CD14-positive monocyte (primary cell): ENCODE measurements at regions not wholly inside any gene's neighbourhood (a gene's known extent, or its start where the extent isn't known, plus 50 kb on each side); places are given as distances from the start of the nearest gene placed in this dataset.

Experiments used
- DNase-seq, 3 donors: peaks; one replicate each; pipeline ENCODE4 v3.0.0-alpha.2; 2011 to 2022
- H2AFZ ChIP-seq: 2 replicates; pipeline ENCODE4 v1.6.0; 2012; ENCODE audit warnings: mild to moderate bottlenecking, low read depth, low read length, inconsistent platforms; ENCODE audit not compliant: insufficient read depth, poor library complexity, severe bottlenecking
- H3K27ac ChIP-seq, 2 donors: 1 replicate in 1 of 2; 2 replicates in 1 of 2; pipeline ENCODE4 v1.5.1; 2012 to 2013; ENCODE audit warnings: low read length in 2 of 2, control low read depth in 1 of 2, inconsistent platforms in 1 of 2, low read depth in 1 of 2, mild to moderate bottlenecking in 1 of 2
- H3K27me3 ChIP-seq, 2 donors: one replicate each; pipeline versions ENCODE4 v1.6.0 to v1.6.1; 2011 to 2013; ENCODE audit warnings: low read length in 2 of 2; ENCODE audit not compliant: control insufficient read depth in 2 of 2, insufficient read depth in 2 of 2
- H3K36me3 ChIP-seq, 2 donors: replicated peaks in 1 of 2; 1 replicate in 1 of 2; 2 replicates in 1 of 2; pipeline versions ENCODE4 v1.5.1 to v1.6.1; 2012 to 2013; ENCODE audit warnings: low read length in 2 of 2, control low read depth in 1 of 2, inconsistent platforms in 1 of 2, mild to moderate bottlenecking in 1 of 2; ENCODE audit not compliant: insufficient read depth in 2 of 2, control insufficient read depth in 1 of 2
- H3K4me1 ChIP-seq, 2 donors: 1 replicate in 1 of 2; 2 replicates in 1 of 2; pipeline versions ENCODE4 v1.5.1 to v1.6.1; 2012 to 2013; ENCODE audit warnings: low read length in 2 of 2, control low read depth in 1 of 2, inconsistent platforms in 1 of 2, mild to moderate bottlenecking in 1 of 2, moderate library complexity in 1 of 2; ENCODE audit not compliant: insufficient read depth in 2 of 2, control insufficient read depth in 1 of 2
- H3K4me2 ChIP-seq: replicated peaks from 2 replicates; pipeline ENCODE3; 2012; ENCODE audit warnings: low read length, moderate library complexity, mild to moderate bottlenecking; ENCODE audit not compliant: poor library complexity, severe bottlenecking; ENCODE audit errors: extremely low read depth
- H3K4me3 ChIP-seq, 3 experiments: fragments of 200-600 bp in 1 of 3; sonication (generic) in 1 of 3; replicated peaks in 1 of 3; 1 replicate in 2 of 3; 2 replicates in 1 of 3; pipeline ENCODE4 v1.5.1; 2011 to 2013; ENCODE audit warnings: low read length in 3 of 3, mild to moderate bottlenecking in 3 of 3, control low read depth in 2 of 3, low read depth in 2 of 3, inconsistent platforms in 1 of 3, moderate library complexity in 1 of 3
- H3K79me2 ChIP-seq: 2 replicates; pipeline ENCODE4 v1.6.0; 2012; ENCODE audit warnings: mild to moderate bottlenecking, control low read depth, inconsistent platforms, low read length, moderate library complexity; ENCODE audit not compliant: insufficient read depth
- H3K9ac ChIP-seq: 2 replicates; pipeline ENCODE4 v1.6.0; 2017; ENCODE audit warnings: low read length, mild to moderate bottlenecking; ENCODE audit not compliant: insufficient read depth, poor library complexity, severe bottlenecking
- H3K9me3 ChIP-seq, 2 donors: replicated peaks in 1 of 2; 1 replicate in 1 of 2; 2 replicates in 1 of 2; pipeline versions ENCODE4 v1.5.1 to v1.6.1; 2012 to 2013; ENCODE audit warnings: low read length in 2 of 2, control low read depth in 1 of 2; ENCODE audit not compliant: control insufficient read depth in 1 of 2, insufficient read depth in 1 of 2
- H4K20me1 ChIP-seq: 2 replicates; pipeline ENCODE4 v1.6.0; 2012; ENCODE audit warnings: mild to moderate bottlenecking, low read length, control low read depth, moderate library complexity; ENCODE audit not compliant: insufficient read depth
- H3K27ac Mint-ChIP-seq, 7 donors: one replicate each; pipeline ENCODE4 v1.8.0; 2020; ENCODE audit warnings: mild to moderate bottlenecking in 7 of 7, mixed read lengths in 7 of 7, moderate library complexity in 6 of 7, inconsistent platforms in 2 of 7
- H3K27me3 Mint-ChIP-seq, 3 donors: one replicate each; pipeline ENCODE4 v1.8.0; 2021 to 2022; ENCODE audit warnings: low read depth in 3 of 3, mild to moderate bottlenecking in 3 of 3, mixed read lengths in 3 of 3, moderate library complexity in 3 of 3, inconsistent platforms in 1 of 3
- H3K36me3 Mint-ChIP-seq, 2 donors: one replicate each; pipeline ENCODE4 v1.8.0; 2020; ENCODE audit warnings: mixed read lengths in 2 of 2, inconsistent platforms in 1 of 2, mild to moderate bottlenecking in 1 of 2
- H3K4me1 Mint-ChIP-seq: one replicate; pipeline ENCODE4 v1.8.0; 2020; ENCODE audit warnings: mild to moderate bottlenecking, mixed read lengths
- H3K4me3 Mint-ChIP-seq, 2 donors: one replicate each; pipeline ENCODE4 v1.8.0; 2020; ENCODE audit warnings: mild to moderate bottlenecking in 2 of 2, mixed read lengths in 2 of 2, moderate library complexity in 1 of 2
- H3K9me3 Mint-ChIP-seq, 7 donors: one replicate each; pipeline ENCODE4 v1.8.0; 2020 to 2022; ENCODE audit warnings: mixed read lengths in 7 of 7, mild to moderate bottlenecking in 6 of 7, moderate library complexity in 6 of 7, inconsistent platforms in 2 of 7
- WGBS: methylation state at CpG from one replicate; pipeline ENCODE4 v1.1.5; 2013; ENCODE audit warnings: missing lambda C conversion rate; ENCODE audit not compliant: insufficient coverage; 5-methylcytosine and 5-hydroxymethylcytosine counted together
- intact Hi-C, 2 donors: fragments of 100-400 bp; cut with micrococcal nuclease; formaldehyde crosslinking; loops; one replicate each; pipeline versions ENCODE4 v1.15.0 to v1.15.1; 2023
- TF ChIP-seq, protein P1 (sequence below): fragments of 200-600 bp; IDR thresholded peaks from one replicate; pipeline ENCODE4 v1.8.0; 2022; ENCODE audit warnings: antibody characterized with exemption, mild to moderate bottlenecking

DNA sequence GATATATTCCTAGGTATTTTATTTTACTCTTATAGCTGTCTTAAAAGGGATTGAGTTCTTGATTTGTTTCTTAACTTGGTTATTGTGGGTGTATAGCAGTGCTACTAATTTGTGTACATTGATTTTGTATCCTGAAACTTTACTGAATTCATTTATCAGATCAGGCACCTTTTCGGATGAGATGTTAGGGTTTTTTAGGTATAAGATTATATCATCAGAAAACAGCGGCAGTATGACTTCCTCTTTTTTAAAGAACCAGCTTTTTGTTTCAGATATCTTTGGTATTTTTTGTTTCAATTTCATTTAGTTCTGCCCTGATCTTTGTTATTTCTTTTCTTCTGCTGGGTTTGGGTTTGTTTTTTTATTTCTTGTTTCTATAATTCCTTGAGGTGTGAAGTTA lies 382.4 kb upstream of the ADGRB3 start:
- Histone ChIP-seq H3K4me3 (no peak overlapping the region), H3K9ac (no peak overlapping the region), H3K36me3 (no peaks in the 10 kb centered on the region), H3K27ac (no peak overlapping the region), H3K9me3 (peaks cover 14 to 23% of the 10 kb centered on the region in 2 donors), H3K79me2 (no peaks in the 10 kb centered on the region), H4K20me1 (no peaks in the 10 kb centered on the region), H2AFZ (no peak overlapping the region), H3K27me3 (no peaks in the 10 kb centered on the region), H3K4me1 (no peaks in the 10 kb centered on the region), H3K4me2 (no peak overlapping the region)
- Mint-ChIP-seq H3K36me3 (no peaks in the 10 kb centered on the region), H3K4me1 (no peaks in the 10 kb centered on the region), H3K4me3 (no peak overlapping the region), H3K9me3 (peaks cover 0 to 14% (median 10%) of the 10 kb centered on the region in 7 donors), H3K27me3 (no peaks in the 10 kb centered on the region), H3K27ac (no peak overlapping the region)
- TF ChIP-seq, protein P1, sequence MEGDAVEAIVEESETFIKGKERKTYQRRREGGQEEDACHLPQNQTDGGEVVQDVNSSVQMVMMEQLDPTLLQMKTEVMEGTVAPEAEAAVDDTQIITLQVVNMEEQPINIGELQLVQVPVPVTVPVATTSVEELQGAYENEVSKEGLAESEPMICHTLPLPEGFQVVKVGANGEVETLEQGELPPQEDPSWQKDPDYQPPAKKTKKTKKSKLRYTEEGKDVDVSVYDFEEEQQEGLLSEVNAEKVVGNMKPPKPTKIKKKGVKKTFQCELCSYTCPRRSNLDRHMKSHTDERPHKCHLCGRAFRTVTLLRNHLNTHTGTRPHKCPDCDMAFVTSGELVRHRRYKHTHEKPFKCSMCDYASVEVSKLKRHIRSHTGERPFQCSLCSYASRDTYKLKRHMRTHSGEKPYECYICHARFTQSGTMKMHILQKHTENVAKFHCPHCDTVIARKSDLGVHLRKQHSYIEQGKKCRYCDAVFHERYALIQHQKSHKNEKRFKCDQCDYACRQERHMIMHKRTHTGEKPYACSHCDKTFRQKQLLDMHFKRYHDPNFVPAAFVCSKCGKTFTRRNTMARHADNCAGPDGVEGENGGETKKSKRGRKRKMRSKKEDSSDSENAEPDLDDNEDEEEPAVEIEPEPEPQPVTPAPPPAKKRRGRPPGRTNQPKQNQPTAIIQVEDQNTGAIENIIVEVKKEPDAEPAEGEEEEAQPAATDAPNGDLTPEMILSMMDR = no peak
- no CpG with 5 or more reads among the region's 2 CpGs for WGBS
- no peak for DNase-seq
- intact Hi-C loops = no loop called here

DNA sequence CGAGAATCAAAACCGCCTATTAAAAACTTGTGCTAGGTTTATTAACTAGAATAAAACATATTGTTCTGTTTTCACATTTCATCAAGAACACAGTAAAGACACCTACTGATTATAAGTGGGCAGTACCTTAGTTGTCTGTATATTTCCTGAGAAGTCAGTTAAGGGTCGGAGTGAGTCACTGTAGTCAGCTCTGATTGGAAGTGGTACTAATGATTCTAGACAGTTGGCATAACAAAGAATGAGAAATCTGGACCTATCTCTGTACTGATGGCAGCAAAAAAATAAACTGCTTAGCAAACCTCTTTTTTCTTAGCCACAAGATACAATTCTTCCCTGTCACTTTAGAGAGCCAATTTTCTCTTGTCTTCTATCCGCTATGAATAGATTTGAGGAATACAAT lies 387.3 kb upstream of the ADGRB3 start:
- Mint-ChIP-seq H3K27ac (no peak overlapping the region), H3K4me1 (no peaks in the 10 kb centered on the region), H3K36me3 (no peaks in the 10 kb centered on the region), H3K27me3 (no peaks in the 10 kb centered on the region), H3K9me3 (peaks cover 0 to 5% (median 0%) of the 10 kb centered on the region in 7 donors), H3K4me3 (no peak overlapping the region)
- no peaks in the 10 kb centered on the region for H3K36me3 ChIP-seq
- no peaks in the 10 kb centered on the region for H4K20me1 ChIP-seq
- DNase-seq = no peak
- H3K27ac ChIP-seq = no peak overlapping the region
- H3K4me2 ChIP-seq = no peak overlapping the region
- H3K4me3 ChIP-seq = no peak overlapping the region
- no CpG with 5 or more reads among the region's 4 CpGs for WGBS
- no peak overlapping the region for H2AFZ ChIP-seq
- H3K9me3 ChIP-seq = peaks cover 0 to 4% of the 10 kb centered on the region in 2 donors
- TF ChIP-seq, protein P1 = no peak
- H3K79me2 ChIP-seq = no peaks in the 10 kb centered on the region
- no peaks in the 10 kb centered on the region for H3K4me1 ChIP-seq
- H3K27me3 ChIP-seq = no peaks in the 10 kb centered on the region
- H3K9ac ChIP-seq = no peak overlapping the region
- intact Hi-C loops = no loop called here
